ENCODE measurements at regions not wholly inside any gene's neighbourhood (a gene's known extent, or its start where the extent isn't known, plus 50 kb on each side); places are given as distances from the start of the nearest gene placed in this dataset.
A peak's percentile ranks its signal among the peaks of the same experiment; 100 is the strongest.
"Not testable (repeated sequence)": the region's sequence is repeated elsewhere in the genome, so short reads cannot be mapped to it uniquely, and the experiment has no call there.

DNA sequence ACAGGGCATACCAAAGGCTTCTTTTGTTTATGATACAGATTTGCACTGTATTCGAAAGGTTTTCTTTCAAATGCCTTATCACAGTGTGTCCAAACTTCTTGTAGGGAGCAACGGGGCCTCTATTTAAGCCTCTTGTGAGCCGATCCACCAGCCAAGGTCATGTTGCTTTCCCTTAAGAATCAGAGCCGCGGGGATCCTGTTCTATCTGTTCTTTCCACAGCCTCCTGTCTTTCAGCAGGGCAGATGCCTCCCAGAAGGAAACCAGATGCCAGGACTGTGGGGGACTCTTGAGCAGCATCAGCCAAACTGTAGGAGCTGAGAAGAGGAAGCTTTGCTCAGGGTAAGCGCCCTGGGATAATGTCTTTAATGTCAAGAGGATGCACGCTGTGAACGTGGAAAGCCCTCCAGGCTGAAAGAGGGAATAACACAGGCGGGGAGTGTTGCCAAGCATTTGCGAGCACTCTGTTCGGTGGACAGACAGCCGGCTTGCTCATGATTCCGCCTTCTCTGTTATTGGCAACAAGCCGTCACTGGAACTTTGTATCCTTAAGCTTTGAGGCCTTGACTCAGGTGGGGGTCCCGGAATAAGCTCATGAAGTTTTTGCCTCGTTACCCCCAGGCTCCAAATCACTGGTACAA lies 279.8 kb upstream of the FRG1 start:
- DNase-seq (ENCODE audit: low spot score): no peak

DNA sequence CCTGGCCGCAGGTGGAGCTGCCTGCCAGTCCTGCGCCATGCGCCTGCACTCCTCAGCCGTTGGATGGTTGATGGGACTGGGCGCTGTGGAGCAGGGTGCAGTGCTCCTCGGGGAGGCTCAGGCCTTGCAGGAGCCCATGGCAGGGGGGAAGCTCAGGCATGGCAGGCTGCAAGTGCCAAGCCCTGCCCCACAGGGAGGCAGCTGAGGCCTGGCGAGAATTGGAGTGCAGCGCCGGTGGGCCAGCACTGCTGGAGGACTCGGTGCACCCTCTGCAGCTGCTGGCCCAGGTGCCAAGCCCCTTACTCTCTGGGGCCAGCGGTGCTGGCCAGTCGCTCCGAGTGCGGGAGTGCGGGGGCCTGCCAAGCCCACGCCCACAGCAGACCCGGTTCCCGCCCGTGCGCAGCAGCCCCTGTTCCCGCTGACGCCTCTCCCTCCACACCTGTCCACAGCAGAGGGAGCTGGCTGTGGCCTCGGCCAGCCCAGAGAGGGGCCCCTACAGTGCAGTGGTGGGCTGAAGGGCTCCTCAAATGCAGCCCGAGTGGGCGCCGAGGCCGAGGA lies 275.9 kb upstream of the FRG1 start:
- no peak for DNase-seq (ENCODE audit: low spot score)

DNA sequence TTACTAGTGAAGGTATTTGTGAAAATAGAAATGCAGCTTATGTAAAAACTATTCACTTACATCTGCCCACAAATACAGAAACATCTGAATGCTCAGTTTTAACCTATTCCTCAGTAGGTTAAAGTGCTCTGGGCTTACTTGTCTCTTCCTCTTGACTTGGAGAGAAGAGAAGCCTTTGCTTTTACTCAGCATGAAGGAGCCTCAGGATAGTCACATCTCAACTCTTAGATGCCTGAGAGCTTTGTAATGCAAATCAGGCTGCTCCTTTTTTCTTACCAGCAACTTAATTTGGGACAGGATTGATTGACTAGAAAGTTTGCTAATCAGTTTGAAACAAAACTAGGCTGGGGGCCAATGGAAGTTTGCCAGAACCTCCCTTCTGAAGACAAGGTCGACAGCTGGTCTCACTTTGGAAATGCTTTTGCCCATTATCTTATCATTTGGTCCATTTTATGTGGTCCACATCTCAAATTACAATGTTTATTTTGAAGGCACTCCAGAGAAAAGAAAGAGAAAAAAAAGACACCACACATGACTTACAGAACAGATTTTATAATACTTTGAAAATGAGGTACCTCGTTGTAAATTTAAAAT lies 274.9 kb upstream of the FRG1 start:
- not testable (repeated sequence) for DNase-seq (ENCODE audit: low spot score)

DNA sequence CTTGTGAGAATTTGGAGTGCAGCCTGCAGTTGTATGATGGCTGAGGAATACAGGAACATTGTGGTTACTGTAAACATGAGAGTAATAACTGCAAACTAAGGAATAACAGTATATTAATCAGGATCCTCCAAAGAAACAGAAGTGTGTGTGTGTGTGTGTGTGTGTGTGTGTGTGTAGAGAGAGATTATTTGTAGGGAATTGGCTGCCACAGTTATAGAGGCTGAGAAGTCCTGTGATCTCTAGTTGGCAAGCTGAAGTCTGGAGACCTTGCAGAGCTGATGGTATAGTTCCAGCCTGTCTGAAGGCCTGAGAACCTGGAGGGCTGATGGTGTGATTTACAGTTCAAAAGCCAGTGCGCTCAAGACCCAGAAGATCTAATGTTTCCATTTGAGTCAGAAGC lies 273.3 kb upstream of the FRG1 start:
- DNase-seq (ENCODE audit: low spot score): not testable (repeated sequence)

DNA sequence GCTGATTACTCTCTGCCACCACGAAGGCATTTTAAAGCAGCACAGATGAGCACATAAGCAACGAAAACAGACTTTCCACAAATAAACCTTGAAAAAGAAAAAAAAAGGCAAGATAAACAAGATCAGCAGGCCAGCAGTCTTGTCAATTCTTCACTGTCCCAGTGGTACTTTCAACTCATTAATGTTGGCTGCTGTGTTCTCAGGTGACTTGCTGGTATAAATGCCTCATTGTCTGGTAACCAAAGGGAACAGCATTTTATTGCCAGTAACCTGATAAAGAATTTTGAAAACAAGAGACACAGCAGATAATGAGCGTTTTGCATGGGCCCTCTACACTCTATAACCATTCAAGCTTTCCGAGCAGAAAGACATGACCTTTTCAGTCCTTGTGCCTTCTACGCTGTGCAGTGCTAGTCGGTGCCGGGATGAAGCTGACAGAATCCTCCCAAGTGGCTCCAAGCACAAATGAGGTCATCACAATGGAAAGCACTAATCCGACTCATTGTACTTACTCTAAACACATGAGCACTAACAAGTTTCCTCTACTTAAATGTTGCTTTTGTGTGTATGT lies 242.9 kb upstream of the FRG1 start:
- DNase-seq (ENCODE audit: low spot score): not testable (repeated sequence)

DNA sequence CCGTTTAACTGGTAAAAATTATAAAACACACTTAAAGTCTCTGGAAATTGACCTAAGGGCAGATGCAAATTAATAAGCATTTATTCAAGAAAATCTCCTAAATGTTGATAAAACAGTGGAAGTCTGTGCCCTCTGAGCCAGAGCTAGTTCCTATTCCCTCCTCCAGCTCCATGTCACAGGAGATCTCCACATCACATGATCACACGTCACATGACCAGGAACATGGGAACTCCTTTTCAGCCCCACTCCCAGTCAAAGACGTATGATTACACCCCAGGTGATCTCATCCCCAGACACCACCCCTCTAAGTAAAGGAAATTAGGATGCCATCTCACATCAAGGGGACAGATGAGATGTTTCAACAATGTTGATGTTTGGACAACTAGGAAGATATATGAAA lies 237.7 kb upstream of the FRG1 start:
- not testable (repeated sequence) for DNase-seq (ENCODE audit: low spot score)

DNA sequence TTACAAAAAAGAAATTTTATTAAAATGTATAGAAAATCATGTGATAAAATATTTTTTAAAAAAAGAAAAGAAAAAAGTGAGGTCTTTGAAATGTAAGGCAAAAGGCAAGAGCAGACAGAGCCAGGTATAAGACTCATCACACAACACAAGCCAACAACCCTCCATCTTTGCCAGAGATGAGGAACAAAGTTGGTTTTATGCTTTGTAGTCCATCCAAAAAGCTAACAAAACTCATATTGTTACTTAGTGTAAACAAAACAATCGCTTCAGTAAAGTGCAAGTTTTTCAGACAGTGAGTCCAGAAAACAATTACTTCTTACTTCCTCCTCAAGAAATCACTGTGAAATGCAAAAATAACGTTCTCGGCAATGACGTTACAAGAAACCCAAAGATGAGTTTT lies 233.9 kb upstream of the FRG1 start:
- not testable (repeated sequence) for DNase-seq (ENCODE audit: low spot score)

DNA sequence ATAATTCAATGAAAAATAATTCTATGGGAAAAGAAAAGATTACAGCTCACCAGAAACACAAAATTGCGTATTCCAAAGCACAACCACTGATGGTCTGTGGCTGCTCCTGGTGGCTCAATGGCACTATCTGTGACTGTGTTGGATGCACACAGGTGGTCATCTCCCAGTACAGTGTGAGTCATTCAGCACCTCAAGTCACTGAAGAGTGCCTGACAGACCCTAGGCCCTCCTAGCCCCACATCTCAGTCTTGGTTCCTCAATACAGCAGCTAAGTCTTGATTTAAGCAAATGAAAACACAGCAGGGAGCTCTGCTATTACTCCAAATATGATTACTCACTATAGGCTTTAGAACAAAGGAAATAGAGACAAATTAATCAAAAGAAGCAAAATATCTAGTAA lies 233.4 kb upstream of the FRG1 start:
- DNase-seq (ENCODE audit: low spot score): not testable (repeated sequence)

DNA sequence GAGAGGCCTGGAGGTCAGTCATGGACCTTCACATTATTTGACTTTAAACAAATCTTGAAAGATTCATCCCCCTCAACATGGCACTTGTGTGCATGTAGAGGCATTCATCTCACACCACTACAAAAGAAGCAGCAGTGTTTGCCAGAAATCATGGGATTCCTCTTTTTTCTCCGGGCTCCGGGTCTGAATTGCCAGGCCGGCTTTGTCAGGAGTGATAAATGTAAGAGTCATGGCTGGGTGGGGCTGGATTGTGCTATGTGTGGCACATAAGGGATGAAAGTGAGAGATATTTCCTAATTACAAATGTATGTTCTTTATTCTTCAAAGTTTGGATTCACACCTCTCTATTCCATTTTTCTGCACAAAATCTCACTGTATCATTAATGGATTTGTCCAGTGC lies 228.7 kb upstream of the FRG1 start:
- not testable (repeated sequence) for DNase-seq (ENCODE audit: low spot score)

DNA sequence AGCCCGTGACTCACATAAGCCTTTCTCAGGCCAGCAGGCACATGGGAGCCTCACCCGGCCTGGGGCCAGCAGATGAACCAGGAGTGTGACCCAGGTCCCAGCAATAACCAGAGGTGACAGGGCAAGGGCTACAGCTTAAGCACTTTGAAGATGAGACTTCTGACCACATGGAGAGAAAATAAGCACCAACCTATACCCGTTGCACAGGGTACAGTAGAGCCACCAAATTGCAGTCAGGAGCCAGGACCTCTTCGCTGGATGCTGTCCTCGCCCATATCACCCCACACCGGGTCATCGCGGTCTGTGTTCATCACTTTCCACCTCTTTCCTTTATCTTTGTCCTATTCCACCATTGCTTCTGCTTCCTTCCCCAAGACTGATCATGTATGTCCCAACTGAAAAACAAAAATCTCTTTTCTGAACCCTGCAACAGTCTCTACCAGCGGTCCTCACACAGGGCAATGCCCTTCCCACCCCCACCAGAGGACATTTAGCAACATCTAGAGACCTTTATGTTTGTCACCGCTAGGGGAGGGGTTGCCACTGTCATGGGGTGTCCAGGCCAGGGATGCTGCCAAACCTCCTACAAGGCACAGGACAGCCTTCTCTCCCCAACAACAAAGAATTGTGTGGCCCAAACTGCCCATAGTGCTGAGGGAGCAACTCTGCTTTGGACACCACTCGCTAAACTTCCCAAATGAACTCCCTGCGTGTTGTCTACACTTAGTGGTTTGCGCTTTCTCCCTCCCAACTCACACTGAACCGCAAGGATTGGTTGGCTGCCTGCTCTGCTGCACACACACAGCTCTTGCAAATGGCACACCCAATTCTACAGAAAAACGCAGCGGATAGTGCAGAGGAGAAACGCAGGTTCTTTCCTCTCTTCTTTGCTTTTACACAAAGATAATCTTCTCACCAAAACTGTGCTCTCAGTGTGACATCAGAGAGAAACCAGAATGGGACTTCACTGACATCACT lies 219.4 kb upstream of the FRG1 start:
- DNase-seq (ENCODE audit: low spot score): peak; percentile 13

DNA sequence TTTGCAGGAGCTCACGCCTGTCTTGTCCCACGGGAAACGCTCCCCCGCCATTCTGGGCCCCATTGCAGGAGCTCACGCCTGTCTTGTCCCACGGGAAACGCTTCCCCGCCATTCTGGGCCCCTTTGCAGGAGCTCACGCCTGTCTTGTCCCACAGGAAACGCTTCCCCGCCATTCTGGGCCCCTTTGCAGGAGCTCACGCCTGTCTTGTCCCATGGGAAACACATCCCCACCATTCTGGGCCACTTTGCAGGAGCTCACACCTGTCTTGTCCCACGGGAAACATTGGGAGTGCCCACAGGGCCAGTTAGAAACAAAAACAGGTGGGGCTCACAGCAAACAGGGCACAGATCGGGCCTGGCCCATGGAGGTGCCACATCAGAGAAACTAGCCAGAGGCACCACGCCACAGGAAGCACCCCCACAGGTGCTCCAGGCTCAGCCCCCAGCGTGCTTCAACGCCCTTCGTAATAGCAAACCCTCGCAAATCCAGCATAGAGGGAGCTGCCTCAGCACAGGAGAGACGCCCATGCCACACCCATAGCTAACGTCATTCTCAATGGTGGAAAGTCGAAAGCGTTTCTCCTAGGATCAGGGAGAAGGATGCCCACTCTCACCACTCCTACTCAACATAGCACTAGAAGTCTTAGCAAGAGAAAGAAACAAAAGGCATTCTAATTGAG lies 218.2 kb upstream of the FRG1 start:
- DNase-seq (ENCODE audit: low spot score): peak; percentile 91

DNA sequence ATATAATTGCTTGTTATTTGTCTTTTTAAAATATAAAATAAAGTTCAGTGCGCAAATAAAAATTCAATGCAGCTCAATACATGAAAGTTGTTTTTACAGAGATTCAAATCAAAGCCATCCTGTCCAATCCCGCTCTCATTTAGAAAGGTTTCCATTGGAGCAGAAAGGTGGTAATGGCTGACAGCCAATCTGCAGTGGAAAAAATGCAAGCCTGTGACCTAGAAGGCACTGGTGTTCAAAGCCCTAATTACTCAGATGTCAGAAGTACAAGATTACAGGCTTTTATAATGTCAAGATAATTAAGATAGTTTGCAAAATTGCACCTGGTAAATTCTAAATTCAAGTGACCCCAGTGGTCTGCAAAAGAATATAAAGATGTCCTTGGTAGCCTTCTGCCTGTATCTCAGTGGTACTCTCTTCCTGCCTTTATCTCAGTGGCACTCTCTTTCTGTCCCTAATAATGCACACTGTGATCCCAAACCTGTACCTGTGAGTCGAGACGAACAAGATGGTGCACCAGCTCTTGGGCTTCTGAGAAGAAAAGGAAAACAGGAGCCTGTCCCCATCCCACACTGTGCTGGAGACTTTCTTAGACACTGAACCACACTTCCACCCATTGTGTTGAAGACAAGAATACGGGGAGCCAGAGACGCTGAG lies 212.6 kb upstream of the FRG1 start:
- DNase-seq (ENCODE audit: low spot score): not testable (repeated sequence)

DNA sequence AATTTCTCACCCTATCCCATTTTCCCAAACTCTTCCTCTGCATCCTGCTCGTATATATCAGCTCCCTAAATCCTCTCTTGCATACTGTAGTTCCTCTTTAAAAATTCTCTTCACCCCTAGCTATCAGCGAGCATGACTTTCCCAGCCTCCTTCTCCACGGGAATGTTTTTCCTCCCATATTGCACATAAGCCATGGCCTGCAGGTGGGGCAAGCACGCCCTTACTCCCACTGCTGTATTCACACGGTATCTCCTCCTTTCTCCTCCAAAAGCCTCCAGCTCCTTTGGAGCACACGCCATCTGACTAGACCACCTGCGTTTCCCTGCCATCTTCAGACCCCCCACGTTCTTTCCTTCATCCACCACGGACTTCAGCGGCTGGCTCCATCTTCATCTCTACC lies 208.7 kb upstream of the FRG1 start:
- not testable (repeated sequence) for DNase-seq (ENCODE audit: low spot score)

DNA sequence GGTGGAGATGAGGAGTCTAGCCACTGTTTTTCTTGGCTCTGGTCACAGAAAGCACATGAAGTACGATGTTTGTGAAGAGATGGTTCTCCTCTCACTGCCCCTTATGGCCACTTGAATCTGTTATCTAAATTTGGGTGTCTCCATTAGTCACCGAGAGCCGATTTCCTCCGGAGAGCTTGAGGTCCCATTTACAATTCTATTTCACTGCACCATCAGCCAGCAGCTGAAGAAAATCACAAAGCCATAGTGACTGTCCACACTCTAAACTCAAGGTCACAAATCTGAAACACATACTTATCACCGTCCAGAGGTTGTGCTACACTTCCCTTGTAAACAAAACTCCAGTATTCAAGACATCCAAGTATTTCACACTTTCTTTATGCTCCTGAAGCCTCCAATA lies 207.2 kb upstream of the FRG1 start:
- not testable (repeated sequence) for DNase-seq (ENCODE audit: low spot score)

DNA sequence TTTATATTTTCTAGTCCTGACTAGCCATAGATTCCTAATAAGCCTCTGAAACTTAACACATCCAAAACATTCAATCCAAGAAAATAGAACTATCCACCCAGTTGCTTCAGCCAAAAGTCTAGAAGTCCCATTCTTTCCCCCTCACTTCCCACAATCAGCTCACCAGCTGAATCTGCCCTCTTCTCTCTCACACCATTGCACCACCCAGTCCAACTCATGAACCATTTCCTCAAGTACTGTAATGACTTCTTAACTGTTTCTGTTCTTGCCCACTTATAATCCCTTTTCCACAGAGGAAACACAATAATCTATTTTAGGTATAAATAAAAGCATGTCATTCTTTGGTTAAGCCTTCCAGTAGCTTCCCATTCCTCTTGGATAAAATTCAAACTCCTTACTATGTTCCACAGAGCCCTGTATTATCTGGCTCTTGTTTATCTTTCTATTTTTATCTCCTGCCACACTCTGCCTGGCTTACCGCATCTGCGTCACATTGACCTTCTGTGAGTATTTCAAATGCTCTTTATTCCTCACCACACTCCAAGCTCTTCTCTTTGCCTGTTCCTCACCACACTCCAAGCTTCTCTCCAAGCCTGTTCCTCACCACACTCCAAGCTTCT lies 205.9 kb upstream of the FRG1 start:
- DNase-seq (ENCODE audit: low spot score): peak; percentile 34

DNA sequence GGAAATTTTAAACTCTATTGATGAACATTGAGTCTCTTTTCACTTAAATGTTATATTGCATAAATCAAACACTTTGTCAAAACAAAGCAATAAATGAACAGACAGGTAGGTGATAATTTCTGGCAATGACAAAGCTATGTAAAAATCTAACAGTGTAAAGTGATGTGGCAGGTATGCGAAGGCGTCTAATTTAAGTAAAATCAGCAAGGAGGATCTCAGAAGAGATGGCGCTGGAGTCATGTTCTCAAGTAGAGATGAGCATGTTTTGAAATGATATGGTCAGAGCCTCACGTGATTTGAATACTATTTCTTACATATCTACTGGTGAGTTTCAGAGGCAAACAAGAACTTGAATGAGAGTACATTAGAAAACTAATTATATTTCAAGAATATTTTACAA lies 204.0 kb upstream of the FRG1 start:
- DNase-seq (ENCODE audit: low spot score): not testable (repeated sequence)

DNA sequence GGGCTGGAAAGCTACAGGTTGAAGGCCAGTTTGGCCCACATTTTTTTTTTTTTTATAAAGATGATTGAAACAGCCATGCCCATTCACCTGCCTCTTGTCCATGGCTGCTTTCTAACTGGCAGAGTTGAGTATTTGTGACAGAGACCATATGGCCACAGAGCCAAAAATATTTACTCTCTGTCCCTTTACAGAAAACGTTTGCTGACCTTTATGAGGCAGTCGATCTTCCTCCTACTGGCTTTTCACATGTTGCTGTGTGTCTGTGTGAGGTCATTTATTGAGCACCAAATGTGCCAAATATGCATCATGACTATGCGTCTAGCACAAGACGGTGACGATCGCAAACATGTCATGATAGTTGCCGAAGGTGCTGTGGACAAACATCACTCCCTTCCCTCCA lies 200.6 kb upstream of the FRG1 start:
- not testable (repeated sequence) for DNase-seq (ENCODE audit: low spot score)

DNA sequence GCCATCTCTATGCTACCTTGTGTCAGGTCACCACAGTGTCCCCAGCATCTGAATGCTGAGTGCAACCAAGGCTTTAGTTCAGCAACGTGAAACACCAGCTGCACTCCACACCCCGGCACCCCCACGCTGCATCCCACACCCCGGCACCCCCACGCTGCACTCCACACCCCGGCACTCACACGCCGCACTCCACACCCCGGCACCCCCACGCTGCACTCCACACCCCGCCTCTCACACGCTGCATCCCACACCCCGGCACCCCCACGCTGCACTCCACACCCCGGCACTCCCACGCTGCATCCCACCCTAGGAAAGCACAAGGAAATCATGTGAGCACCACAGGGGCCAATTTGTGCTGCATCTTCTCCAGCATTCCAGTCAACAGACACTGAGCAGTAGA lies 199.8 kb upstream of the FRG1 start:
- no peak for DNase-seq (ENCODE audit: low spot score)

DNA sequence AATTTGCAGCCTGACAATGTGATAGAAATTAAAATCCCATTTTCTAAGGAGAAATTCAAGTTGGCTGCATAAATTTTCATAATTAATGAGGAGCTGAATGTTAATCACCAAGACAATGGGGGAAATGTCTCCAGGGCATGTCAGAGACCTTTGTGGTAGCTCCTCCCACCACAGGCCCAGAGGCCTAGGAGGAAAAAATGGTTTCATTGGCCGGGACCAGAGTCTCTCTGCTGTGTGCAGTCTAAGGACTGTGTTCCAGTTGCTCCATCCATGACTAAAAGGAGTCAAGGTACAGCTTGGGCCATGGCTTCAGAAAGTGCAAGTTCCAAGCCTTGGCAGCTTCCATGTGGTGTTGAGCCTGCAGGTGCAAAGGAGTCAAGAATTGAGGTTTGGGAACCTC lies 187.6 kb upstream of the FRG1 start:
- DNase-seq (ENCODE audit: low spot score): not testable (repeated sequence)

DNA sequence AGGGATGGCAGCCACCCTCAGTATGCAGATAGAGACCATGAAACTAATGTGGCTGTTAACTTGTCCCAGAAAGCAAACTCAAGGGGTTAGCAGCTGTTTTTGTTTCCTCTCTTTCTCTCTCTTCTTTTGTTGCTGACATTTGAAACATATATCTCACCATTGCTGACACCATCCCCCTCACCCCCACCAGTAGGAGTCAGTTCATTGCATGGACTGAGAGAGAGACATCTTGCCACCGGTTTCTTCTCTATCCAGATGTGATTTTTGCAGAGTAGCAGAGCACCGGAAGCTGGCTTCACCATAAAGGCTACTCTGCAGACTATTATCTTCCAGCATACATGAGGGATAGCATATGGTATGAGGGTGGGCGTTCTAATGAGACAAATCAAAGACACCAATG lies 177.1 kb upstream of the FRG1 start:
- DNase-seq (ENCODE audit: low spot score): no peak

Data from A172 (cell line).